Omental fat pad (tissue), 3 donors: ENCODE measurements at regions not wholly inside any gene's neighbourhood (a gene's known extent, or its start where the extent isn't known, plus 50 kb on each side); places are given as distances from the start of the nearest gene placed in this dataset.

Experiments
- ATAC-seq: fragments of 150-250 bp; one replicate; pipeline ENCODE4 v1.9.1; 2016; ENCODE audit warnings: mild to moderate bottlenecking, moderate library complexity; ENCODE audit not compliant: low FRiP score
- DNase-seq: peaks from one replicate; pipeline ENCODE4 v3.0.0-alpha.2; 2019; ENCODE audit warnings: low spot score
- CTCF ChIP-seq, 3 donors: fragments of 450-650 bp; IDR thresholded peaks; one replicate each; pipeline ENCODE4 v1.5.1; 2016 to 2017; ENCODE audit warnings: antibody characterized with exemption in 3 of 3, mild to moderate bottlenecking in 3 of 3, moderate library complexity in 2 of 3

GRCh38 chr13:54194233-54195024, 1165.8 kb downstream of the OLFM4 start:
- ATAC-seq (no peak), DNase-seq (no peak)
- no peak for TF ChIP-seq CTCF (IDR thresholded peaks at IDR 0.05)

GRCh38 chr13:54196684-54197083, 1168.1 kb downstream of the OLFM4 start:
- TF ChIP-seq CTCF (IDR thresholded peaks at IDR 0.05), result no peak
- DNase-seq (no peak), ATAC-seq (no peak)

- no peak for TF ChIP-seq CTCF (IDR thresholded peaks at IDR 0.05)
- ATAC-seq, result no peak
- no peak for DNase-seq
Measured at GRCh38 chr13:54198911-54199310, 1170.3 kb downstream of the OLFM4 start.

- no peak for ATAC-seq
Measured at GRCh38 chr13:54206626-54207025, 1178.0 kb downstream of the OLFM4 start.

GRCh38 chr13:54210397-54211049, 1181.9 kb downstream of the OLFM4 start:
- ATAC-seq, result no peak
- no peak for TF ChIP-seq CTCF (IDR thresholded peaks at IDR 0.05)
- no peak for DNase-seq

More at GRCh38 chr13:54206626-54207025, 1178.0 kb downstream of the OLFM4 start:
- TF ChIP-seq CTCF (IDR thresholded peaks at IDR 0.05), result no peak
- DNase-seq, result no peak

GRCh38 chr13:54216221-54216620, 1187.6 kb downstream of the OLFM4 start:
- DNase-seq (no peak), ATAC-seq (no peak)
- TF ChIP-seq CTCF (IDR thresholded peaks at IDR 0.05), result no peak

GRCh38 chr13:54226876-54227275, 1198.3 kb downstream of the OLFM4 start:
- ATAC-seq (no peak), DNase-seq (no peak)
- no peak for TF ChIP-seq CTCF (IDR thresholded peaks at IDR 0.05)
